ENCODE measurements at regions not wholly inside any gene's neighbourhood (a gene's known extent, or its start where the extent isn't known, plus 50 kb on each side); places are given as distances from the start of the nearest gene placed in this dataset.

GRCh38 chr7:53699215-53699837, 663.9 kb downstream of the POM121L12 start:
- TF ChIP-seq POLR2AphosphoS5 (IDR thresholded peaks at IDR 0.05) = no peak
- TF ChIP-seq CTCF (IDR thresholded peaks at IDR 0.05 in 8 of 11, conservative IDR thresholded peaks at IDR 0.05 in 3 of 11) = no peak

Measured in spleen (tissue), 7 donors.